Mammary epithelial cell (primary cell): ENCODE measurements at regions not wholly inside any gene's neighbourhood (a gene's known extent, or its start where the extent isn't known, plus 50 kb on each side); places are given as distances from the start of the nearest gene placed in this dataset.

Experiments used
- EZH2 ChIP-seq: IDR thresholded peaks from 2 replicates; pipeline ENCODE4 v1.6.1; 2012; ENCODE audit warnings: low read length, inconsistent platforms, borderline replicate concordance
- TF ChIP-seq, protein P1 (sequence below), 2 donors: IDR thresholded peaks in 1 of 2; conservative IDR thresholded peaks in 1 of 2; 2 replicates each; pipeline ENCODE4 v1.5.1; 2011 to 2012; ENCODE audit warnings: inconsistent platforms in 2 of 2, low read length in 2 of 2, mild to moderate bottlenecking in 2 of 2, control low read depth in 1 of 2, low read depth in 1 of 2; ENCODE audit not compliant: insufficient read depth in 1 of 2; ENCODE audit errors: extremely low read depth in 1 of 2

DNA sequence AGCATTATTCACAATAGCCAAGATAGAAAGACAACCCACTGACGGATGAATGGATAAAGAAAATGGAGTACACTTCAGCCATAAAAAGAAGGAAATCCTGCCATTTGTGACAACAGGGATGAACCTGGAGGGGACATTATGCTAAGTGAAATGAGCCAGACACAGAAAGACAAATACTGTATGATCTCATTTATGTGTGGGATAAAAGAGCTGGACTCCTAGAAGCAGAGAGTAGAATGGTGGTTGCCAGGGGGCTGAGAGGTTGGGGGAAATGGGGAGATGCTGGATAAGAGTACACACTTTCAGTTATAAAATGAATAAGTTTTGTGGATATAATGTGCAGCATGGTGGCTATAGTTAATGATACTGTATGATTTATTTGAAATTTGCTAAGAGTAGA lies 124.4 kb downstream of the SEC23IP start:
- TF ChIP-seq, protein P1, sequence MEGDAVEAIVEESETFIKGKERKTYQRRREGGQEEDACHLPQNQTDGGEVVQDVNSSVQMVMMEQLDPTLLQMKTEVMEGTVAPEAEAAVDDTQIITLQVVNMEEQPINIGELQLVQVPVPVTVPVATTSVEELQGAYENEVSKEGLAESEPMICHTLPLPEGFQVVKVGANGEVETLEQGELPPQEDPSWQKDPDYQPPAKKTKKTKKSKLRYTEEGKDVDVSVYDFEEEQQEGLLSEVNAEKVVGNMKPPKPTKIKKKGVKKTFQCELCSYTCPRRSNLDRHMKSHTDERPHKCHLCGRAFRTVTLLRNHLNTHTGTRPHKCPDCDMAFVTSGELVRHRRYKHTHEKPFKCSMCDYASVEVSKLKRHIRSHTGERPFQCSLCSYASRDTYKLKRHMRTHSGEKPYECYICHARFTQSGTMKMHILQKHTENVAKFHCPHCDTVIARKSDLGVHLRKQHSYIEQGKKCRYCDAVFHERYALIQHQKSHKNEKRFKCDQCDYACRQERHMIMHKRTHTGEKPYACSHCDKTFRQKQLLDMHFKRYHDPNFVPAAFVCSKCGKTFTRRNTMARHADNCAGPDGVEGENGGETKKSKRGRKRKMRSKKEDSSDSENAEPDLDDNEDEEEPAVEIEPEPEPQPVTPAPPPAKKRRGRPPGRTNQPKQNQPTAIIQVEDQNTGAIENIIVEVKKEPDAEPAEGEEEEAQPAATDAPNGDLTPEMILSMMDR (conservative IDR thresholded peaks at IDR 0.05 in 1 of 2, IDR thresholded peaks at IDR 0.05 in 1 of 2; ENCODE audit: extremely low read depth in 1 of 2, insufficient read depth in 1 of 2, low read depth in 1 of 2, low read length in 2 of 2), result no peak
- no peak for TF ChIP-seq EZH2
